ENCODE measurements at regions not wholly inside any gene's neighbourhood (a gene's known extent, or its start where the extent isn't known, plus 50 kb on each side); places are given as distances from the start of the nearest gene placed in this dataset.

- TF ChIP-seq, protein P1, sequence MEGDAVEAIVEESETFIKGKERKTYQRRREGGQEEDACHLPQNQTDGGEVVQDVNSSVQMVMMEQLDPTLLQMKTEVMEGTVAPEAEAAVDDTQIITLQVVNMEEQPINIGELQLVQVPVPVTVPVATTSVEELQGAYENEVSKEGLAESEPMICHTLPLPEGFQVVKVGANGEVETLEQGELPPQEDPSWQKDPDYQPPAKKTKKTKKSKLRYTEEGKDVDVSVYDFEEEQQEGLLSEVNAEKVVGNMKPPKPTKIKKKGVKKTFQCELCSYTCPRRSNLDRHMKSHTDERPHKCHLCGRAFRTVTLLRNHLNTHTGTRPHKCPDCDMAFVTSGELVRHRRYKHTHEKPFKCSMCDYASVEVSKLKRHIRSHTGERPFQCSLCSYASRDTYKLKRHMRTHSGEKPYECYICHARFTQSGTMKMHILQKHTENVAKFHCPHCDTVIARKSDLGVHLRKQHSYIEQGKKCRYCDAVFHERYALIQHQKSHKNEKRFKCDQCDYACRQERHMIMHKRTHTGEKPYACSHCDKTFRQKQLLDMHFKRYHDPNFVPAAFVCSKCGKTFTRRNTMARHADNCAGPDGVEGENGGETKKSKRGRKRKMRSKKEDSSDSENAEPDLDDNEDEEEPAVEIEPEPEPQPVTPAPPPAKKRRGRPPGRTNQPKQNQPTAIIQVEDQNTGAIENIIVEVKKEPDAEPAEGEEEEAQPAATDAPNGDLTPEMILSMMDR (IDR thresholded peaks at IDR 0.05; ENCODE audit: low read depth, low read length), result no peak
- no peaks in the 10 kb centered on the region for H3K9me3 ChIP-seq
- H3K4me1 ChIP-seq, result no peaks in the 10 kb centered on the region
- no peaks in the 10 kb centered on the region for H3K27me3 ChIP-seq
- DNase-seq, result no peak
- H3K4me3 ChIP-seq (ENCODE audit: low read depth, low read length), result no peak overlapping the region
- H3K36me3 ChIP-seq, result no peaks in the 10 kb centered on the region
Observed at GRCh38 chr4:35695421-35695820, 548.9 kb downstream of the ARAP2 start.

GRCh38 chr4:35697210-35697736 lies 547.0 kb downstream of the ARAP2 start:
- Histone ChIP-seq H3K27me3 (no peaks in the 10 kb centered on the region), H3K4me3 (ENCODE audit: low read depth, low read length) (no peak overlapping the region), H3K36me3 (no peaks in the 10 kb centered on the region), H3K9me3 (no peaks in the 10 kb centered on the region), H3K4me1 (no peaks in the 10 kb centered on the region)
- no peak for DNase-seq
- TF ChIP-seq, protein P1 (IDR thresholded peaks at IDR 0.05; ENCODE audit: low read depth, low read length), result no peak

DNA sequence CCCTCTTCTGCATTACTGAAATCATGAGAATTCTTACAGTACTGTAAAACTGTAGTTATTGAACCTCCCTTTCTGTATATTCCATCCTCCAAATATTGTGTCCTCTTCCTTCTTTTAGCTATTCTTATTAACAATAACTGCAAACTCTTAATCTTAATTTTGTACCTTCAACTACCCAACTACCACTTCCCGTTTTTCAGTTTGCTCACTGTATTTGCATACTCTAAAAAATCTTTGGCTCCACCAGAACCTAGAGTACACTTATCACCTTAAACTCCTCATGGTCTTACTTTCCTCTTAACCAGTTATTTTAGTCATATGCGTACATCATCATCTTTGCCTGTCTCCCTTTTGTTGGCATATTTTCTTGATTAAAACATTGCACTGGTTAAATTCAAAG lies 543.7 kb downstream of the ARAP2 start:
- no peak for DNase-seq
- Histone ChIP-seq H3K36me3 (no peaks in the 10 kb centered on the region), H3K4me1 (no peaks in the 10 kb centered on the region), H3K27me3 (no peaks in the 10 kb centered on the region), H3K9me3 (no peaks in the 10 kb centered on the region), H3K4me3 (ENCODE audit: low read depth, low read length) (no peak overlapping the region)
- TF ChIP-seq, protein P1 (IDR thresholded peaks at IDR 0.05; ENCODE audit: low read depth, low read length), result no peak

GRCh38 chr4:35709080-35709479 lies 535.2 kb downstream of the ARAP2 start:
- TF ChIP-seq, protein P1 (IDR thresholded peaks at IDR 0.05; ENCODE audit: low read depth, low read length), result no peak
- H3K4me1 ChIP-seq, result no peaks in the 10 kb centered on the region
- DNase-seq, result no peak
- no peaks in the 10 kb centered on the region for H3K27me3 ChIP-seq
- H3K9me3 ChIP-seq, result no peaks in the 10 kb centered on the region; the same call in 1 of the 2 replicates
- no peaks in the 10 kb centered on the region for H3K36me3 ChIP-seq
- no peak overlapping the region for H3K4me3 ChIP-seq (ENCODE audit: low read depth, low read length)

DNA sequence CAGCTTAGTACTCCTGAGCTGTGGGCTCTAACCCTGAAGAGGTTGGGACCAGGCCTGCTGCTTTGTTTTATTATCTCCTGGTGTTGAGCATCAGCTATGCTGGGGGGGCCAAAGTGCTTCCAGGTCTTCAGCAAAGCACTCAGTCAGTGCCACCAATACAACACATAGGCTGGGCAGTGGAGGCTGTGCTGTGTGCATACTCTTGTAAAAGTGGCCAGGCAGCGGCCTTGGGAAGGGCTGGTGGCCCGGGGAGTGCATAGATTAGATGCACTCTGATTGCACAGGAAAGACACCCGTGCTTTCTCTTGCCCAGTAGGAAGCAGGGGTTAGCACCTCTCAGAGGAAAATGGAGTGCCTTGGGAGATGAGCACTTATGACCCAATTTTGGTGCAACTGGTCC lies 534.0 kb downstream of the ARAP2 start:
- Histone ChIP-seq H3K27me3 (no peaks in the 10 kb centered on the region), H3K9me3 (no peaks in the 10 kb centered on the region; the same call in 1 of the 2 replicates), H3K4me1 (no peaks in the 10 kb centered on the region), H3K4me3 (ENCODE audit: low read depth, low read length) (no peak overlapping the region), H3K36me3 (no peaks in the 10 kb centered on the region)
- TF ChIP-seq, protein P1 (IDR thresholded peaks at IDR 0.05; ENCODE audit: low read depth, low read length), result no peak
- DNase-seq, result no peak

DNA sequence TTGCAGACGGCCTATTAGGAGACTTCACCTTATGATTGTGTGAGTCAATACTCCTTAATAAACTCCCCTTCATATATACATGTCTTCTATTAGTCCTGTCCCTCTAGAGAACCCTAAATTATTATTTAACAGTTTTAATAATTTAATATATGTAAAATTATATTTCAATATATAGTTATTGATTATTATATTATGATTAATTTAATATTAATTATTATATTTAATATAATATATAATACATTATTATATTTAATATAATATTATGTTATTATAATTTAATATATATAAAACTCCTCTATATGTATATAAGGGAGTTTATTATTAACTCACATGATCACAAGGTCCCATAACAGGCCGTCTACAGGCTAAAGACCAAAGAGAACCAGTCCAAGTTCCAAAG lies 533.2 kb downstream of the ARAP2 start:
- TF ChIP-seq, protein P1 (IDR thresholded peaks at IDR 0.05; ENCODE audit: low read depth, low read length), result no peak
- no peak for DNase-seq

More for the DNA sequence above, 533.2 kb downstream of the ARAP2 start:
- Histone ChIP-seq H3K9me3 (no peaks in the 10 kb centered on the region; the same call in 1 of the 2 replicates), H3K4me1 (no peaks in the 10 kb centered on the region), H3K27me3 (no peaks in the 10 kb centered on the region), H3K36me3 (no peaks in the 10 kb centered on the region), H3K4me3 (ENCODE audit: low read depth, low read length) (no peak overlapping the region)

Data from BE2C (cell line).